Glomerular endothelial cell (primary cell): ENCODE measurements at regions not wholly inside any gene's neighbourhood (a gene's known extent, or its start where the extent isn't known, plus 50 kb on each side); places are given as distances from the start of the nearest gene placed in this dataset.

Experiments used
- DNase-seq: peaks from one replicate; pipeline ENCODE4 v3.0.0-alpha.2; 2011; ENCODE audit warnings: low read depth, low spot score; ENCODE audit errors: extremely low read depth

DNA sequence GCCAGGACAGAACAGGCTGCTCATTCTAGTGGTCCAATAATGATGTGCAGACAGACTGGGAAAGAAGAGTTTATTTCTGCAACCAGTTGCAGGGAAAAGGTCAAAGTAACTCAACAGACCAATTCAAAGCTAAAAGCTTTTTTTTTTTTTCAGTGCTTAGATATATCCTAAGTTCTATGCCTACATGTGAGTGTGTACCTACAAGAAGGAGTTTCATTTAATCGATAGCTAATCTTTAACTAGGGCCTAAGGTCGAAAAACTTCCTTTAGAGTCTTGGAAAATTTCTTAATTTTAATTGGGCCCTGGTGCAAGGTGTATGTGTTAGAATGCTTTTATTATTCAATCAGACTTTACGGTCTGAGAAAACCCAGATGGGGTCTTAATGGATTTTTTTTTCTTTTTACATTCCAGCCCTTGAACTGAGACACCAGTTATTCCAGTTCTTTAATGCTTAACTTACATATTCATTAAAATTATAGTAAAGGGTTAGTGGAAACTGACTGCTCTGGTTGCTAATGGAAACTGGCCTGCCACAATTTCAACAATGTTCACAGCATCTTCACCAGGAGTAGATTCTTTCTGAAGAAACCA, 365.3 kb downstream of the MTRR start:
- no peak for DNase-seq

DNA sequence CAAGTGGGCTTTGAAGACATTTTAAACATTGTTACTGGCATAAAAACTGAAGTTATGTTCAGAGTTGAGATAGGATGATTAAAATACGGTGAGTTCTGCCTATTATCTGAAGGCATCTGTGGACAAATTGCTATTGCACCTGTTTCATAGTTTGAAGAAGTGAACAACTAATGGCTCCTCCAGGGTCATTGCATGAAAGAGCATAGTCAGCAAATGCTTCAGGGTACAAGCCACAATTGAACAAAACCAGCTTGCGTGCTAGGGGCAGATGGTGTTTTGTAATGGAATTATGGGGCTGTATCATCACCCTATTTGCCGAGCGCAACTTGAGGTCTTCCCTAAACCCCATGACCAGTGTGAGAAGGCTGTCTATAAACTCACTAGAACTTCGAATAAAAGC, 369.1 kb downstream of the MTRR start:
- DNase-seq: no peak

DNA sequence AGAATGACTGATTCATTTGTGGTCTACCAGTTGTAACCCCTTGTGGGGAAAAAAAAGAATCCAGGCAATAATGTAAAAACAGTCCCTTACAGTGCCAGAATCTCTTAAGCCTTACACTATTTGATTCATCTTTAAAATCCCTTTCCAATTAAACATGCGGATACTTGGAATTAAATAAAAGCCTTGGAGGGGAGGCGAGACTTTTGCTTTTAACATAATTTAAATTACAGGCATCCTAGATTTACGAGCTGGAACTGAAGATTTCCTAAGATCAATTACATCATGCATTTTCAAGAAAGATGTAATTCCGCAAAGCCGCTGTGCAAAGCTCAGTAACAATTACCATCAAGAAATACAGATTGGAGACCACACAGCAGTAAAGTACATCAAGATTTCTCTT, 370.2 kb downstream of the MTRR start:
- DNase-seq: no peak

DNA sequence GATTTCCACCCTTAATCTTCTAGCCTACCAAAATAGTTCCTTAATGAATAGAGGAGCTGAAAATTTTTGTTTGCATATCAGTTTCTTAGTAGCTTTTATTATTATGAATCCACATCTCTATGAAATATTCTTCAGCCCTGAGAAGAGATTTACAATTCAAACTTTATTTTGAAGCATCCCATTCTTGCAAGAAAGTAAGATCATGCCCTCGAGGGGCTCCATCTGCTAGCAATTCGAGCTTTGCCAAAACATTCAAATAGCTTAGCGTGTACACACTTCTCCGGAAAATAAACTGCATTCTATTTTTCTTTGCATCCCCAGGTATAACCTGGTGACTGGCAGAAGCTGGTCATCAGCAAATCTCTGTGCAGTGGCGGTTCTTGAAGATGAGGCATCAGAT, 370.7 kb downstream of the MTRR start:
- DNase-seq: no peak

DNA sequence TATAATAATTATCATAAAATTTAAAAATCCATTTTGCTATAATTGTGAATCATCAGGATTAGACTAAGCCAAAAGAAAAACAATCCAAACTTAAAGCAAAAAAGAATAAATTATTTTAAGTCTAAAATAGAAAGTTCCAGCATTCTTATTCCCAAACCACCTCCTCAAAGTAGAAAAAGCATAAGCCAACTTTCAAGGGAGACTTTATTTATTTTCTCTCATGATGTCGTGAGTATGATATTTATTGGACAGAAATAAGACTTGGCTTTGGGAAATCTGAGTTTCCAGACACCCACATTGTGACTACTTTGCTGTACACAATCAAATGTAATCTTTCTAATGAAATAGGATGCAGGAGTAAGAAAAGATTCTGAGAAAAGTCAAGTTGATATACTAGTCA, 372.1 kb downstream of the MTRR start:
- no peak for DNase-seq

DNA sequence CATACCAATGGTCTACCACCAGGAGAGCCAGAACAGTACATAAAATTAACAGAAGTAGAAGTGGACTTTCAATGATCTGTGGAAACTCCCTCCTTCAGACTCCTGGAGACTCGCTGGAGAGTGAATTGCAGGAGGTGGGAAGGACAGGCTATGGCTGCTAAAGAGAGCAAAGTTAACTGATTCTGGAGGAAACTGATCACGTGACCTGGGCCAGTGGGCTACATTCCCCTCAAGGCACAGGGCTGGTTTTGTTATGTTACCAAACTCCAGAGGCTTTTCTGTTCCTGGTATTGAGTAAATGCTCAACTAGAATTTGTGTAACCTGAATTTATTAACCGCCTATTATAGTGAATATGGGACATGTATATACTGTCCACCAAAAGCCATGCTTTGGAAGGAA, 372.6 kb downstream of the MTRR start:
- DNase-seq: no peak

DNA sequence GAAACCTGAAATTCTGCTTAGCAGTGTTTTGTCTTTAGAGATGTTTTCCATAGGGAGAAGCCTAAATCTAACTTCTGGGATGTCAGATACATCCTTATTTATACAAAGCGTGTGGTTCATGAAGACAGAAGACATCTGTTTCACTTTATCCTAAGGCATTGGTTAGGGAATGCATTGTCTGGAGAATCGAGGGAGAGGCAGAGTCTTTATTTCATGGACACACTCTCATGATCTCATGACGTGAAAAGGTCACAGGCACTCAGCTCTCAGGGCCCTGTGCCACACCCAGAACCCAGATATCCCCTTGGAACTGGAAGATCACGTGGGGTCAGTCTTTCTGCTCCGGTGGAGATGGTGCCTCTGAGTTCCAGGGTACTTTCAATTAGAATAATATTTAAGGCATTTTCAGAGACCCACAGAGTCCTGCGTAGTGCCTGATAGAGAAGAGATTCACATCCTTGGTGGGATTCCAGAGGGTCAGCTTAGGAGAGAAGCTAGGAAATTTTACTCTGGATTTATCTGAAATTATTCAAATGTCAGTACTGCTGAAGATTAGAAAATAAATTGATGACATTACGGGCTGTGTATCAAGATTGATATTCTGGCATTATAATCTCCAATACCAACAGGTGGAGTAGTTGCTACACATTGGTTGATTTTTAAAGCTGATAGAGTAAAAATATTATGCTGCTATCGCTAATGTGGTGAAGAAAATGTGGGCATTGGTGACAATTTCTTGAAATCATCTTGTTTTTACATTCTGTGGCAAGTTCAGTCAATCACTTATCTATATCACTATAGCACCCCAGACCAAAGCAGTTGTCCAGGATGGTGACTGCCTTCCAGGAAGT, 378.3 kb downstream of the MTRR start:
- no peak for DNase-seq

DNA sequence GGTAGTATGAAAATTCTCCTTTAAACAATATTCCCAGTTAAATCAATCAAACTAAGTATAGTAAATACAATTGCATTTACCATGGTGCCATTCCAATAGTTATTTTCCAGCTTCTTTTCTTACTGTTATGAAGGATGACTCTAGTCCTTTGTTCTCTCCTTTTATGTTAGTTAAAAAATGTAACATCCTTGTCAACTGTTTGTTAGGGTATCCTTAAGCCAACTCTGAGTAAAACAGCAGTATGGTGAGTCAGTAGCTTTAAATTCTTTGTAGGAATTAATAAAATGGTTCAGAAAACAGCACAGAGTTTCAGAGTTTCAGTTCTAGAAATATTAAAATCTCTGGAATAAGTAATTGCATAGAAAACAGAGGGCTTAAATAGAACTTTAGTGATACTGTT, 384.4 kb downstream of the MTRR start:
- no peak for DNase-seq

DNA sequence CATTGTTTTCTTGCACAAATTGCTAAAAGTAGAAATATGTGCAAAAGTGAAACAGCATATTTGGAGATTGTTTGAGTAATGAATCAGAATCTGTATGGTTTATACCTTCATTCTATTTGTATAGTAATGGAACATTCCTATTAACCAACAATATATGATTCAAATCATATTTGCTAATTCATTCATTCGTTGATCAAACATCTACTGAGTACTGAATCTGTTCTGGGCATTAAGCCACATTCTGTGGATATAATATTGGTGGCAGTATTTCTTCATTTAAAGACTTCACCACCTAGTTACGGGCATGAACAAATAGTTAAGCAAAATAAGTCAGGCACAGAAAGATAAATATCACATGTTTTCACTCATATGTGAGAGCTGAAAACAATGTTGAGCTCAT, 385.7 kb downstream of the MTRR start:
- DNase-seq: no peak

DNA sequence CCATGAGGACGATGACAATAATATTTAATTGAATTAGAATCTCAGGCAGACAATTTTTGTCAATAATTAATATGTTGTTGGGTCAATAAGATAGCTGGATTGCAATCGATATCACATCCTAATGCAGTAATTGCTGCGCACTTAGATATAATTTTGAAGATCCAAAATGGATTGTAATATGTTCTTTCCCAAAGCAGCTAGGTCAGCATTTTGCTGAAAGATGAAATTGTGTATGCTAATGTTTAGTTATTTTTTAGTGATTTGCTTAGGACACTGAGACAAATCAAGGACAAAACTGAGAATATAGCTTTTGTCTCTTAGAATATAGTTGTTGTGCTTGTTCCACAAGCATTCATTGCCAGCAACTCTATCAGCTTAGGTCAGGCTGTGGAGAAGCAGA, 389.9 kb downstream of the MTRR start:
- DNase-seq: no peak

DNA sequence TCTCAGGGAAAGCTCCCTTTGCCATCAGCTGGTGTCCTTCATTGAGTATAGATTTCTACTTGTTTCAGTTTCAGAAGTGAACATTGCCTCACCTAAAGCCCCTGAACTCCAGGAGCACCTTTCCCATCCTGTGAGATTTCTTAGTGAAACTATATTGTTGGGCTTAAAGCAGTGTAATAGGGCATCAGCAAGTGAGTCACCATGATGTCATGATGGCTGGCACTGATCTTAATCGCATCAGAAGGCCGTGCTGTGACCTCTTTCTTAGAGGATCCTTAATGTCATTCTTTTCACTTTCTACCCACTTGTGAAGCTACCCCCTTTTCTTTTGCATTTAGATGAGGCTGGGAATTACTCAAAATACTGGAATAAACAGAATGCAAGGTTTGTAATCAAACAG, 401.3 kb downstream of the MTRR start:
- no peak for DNase-seq

DNA sequence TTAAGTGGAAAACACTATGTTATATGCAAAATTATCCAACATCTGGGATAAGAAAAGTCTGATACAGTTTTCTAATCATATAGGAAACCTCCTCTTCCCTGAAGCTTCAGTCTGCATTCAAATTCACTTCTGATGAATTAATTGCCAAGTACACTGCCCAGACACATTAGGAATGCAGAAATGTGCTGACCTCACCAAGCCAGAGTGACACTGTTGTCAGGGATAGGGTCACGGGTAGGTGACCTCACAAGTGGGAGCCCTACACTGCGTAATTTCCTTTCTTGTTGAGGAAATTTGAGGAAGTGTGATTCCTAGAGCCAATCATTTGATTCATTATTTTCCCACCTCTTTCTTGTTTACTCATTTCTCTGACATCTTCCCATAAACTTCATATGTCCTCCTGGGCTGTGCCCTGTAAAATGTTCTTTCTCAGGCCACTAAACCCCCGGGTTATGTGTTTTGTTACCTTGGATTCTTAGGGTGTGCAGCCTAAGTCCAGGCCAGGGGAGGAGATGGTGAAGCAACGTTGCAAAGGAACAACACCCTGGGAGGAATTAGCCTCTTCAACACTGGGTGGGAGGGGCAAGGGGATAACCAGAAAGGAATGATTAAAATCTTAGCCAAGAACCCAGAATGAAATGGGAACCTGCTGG, 411.9 kb downstream of the MTRR start:
- DNase-seq: no peak

DNA sequence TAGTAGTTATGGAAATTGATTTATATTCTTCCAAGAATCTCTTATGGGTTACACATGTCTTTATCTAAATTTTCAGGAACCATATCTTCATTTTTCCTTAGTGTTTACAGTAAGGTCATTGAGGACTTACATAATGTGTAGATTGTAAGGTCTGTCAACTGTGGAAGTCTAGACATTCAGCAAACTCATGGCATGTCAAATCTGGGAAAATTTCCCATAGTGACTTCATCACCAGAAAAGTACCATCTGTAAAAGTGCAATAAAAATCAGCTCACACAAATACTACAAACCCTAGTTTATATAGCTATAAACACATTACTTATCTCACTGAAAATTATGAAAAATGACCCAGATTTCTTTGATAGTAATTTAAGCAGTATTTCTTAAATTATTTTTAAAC, 419.4 kb downstream of the MTRR start:
- no peak for DNase-seq

DNA sequence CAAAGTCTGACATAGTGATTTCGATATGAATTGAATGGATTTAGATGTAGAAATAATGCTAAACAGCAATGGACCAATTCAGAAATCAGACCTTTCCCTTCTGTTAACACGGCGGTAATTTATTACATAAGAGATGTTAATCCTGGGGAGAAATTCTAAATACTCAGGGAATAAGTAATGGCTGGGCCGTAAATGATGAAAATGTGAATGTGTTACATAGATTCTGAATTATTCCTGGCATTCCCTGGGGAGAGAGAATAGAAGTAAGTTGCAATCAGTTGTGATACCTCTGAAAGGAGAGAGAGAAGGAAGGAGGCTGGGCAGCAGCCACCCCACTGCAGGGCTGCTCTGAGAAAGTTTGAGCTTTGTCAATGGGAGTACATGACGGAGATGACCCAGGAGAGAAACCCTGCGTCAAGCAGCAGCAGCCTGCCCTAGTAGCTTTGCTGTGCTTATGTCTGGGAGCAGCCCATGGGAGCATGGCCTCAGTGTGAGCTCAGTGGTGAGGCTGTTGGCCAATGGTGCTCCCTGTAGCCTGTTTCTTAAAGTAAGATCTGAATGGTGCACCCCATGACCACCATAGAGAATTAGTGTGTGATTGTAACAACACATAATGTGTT, 420.1 kb downstream of the MTRR start:
- no peak for DNase-seq

DNA sequence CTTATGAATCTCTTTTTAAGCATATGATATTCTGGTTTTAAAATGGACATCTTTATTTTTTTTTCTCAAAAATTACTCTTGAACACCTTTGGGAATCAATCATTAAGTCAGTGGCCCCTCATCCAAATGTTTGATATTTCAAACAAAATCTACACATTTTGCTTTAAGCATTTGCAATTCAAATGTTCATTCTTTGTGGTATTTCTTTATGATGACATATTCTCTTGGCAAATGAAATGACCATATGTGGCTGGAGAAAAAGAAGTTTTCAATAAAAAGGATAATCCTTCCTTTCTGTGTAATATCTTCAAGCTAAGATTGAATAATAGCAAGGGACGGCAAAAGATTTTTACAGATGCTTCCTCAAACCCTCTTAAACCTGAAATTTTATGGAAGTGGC, 420.8 kb downstream of the MTRR start:
- no peak for DNase-seq

DNA sequence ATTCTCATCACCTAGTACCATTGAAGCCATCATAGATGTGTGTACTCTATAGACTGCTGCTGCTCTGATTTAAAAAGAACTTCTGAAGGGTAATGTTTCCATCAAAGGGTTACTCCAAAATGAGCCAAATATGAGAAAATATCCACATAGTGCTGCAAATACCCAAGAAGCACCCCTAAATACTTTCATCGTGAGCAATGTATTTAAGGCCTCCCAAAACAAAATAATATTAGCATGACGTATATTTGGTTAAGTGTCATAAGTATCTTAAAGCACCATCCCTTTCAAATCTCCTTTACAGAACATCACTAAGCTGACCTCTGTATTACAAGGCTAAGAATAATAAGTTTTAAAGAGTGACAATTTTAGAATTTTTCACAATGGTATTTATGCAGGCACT, 421.8 kb downstream of the MTRR start:
- DNase-seq: no peak

DNA sequence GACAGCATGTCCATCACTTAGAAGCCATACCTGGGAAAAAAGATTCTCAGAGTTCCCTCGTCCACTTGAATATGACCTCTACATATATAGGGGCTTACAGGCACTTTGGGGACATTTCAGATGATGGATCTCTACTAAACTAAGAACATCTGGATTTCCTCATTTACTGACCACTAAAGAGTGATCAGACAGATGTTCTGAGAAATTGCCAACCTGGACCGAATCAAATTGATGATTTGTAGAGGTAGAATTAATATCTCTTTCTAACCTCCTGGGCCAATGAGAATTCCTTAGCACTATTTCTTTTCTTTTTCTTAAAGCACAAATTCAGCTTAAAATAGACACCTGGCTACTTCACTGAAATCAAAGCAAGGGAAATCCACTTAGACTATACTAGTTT, 422.7 kb downstream of the MTRR start:
- no peak for DNase-seq

DNA sequence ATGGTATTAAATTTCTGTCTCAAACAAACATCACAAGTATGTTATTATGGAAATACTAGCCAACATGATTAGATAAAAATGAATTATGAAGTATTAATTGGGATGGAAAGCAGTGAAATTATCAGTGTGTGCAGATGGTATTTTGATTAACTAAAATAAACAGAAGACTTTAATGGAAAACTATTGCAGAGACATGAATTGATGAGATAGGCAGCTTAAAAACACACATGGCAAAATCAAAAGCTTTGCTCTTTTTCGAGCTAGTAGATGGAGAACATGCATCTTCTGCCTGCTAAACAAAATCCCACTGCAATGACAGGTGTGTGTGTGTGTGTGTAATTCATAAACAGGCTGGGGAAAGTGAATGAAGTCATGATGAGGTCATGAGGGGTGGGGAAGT, 426.2 kb downstream of the MTRR start:
- DNase-seq: no peak

DNA sequence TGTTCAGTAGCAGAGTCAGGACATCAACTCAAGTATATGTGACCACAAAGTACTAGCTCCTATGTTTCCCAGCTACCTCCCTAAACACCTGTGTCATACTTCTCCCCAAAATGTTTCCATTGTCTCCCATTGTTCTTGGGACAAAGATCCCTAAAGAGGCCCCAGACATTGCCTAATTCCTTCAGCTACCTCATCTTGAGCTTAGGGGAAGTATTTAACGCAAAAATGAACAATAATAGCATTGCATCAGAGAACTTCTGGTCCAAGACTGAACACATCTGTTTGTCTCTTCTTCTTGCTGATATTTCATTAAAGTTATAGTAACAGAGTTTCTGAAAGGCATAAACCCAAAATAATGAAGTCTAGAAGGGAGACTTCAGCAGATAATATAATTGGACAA, 430.8 kb downstream of the MTRR start:
- no peak for DNase-seq

DNA sequence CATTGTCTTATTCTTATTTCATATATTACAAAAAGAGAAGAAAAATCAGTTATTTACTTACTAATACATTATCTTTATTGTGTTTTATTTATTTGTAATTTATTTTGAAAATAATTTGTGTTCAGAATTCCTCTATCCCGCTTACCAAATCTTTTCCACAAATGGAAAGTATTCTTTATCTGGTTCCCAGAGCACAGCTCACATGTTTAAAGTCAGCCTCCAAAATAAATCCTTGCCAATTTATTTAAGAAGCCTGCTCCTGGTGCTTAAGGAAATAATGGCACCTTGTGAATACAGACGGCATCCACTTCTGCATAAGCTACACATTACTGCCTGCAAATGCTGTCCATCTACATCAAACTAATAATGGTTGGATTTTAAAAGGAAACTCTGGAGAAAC, 435.4 kb downstream of the MTRR start:
- no peak for DNase-seq

DNA sequence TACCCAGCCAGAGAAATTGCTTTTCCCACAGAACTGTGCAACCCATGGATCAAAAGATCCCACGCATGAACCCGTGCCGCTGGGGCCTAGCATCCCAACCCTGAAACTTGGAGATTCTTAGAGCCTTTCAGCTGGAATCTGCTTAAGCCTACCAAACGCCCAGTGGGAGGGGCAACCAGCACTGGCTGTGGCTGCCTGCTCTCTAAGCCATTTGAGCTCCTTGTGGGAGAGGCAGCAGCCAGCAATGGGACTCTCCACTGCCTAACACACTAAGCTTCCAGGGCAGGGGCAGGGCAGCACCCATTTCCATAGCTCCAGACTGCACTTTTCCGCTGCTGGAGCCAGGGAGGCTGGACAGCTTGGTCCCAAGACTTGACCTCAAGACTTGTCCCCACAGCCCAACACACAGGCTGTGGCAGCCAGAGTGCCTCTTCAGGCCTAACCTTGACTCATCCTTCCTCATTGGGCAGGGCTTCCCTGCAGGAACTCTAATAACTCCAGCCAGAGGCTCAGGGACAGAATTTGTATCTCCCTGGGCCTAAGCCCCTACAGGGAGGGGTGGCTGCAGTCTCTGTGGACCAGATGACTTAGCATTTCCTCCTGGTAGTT, 437.4 kb downstream of the MTRR start:
- DNase-seq: no peak
